WTC11 (cell line): ENCODE measurements at regions not wholly inside any gene's neighbourhood (a gene's known extent, or its start where the extent isn't known, plus 50 kb on each side); places are given as distances from the start of the nearest gene placed in this dataset.
A peak's percentile ranks its signal among the peaks of the same experiment; 100 is the strongest.

Experiments used
- JUN ChIP-seq: sonication (generic); formaldehyde crosslinking; IDR thresholded peaks from 2 replicates; pipeline ENCODE4 v1.8.0; 2023; ENCODE audit warnings: mild to moderate bottlenecking, missing genetic modification reagents
- NFYB ChIP-seq: sonication (generic); formaldehyde crosslinking; conservative IDR thresholded peaks from 2 replicates; pipeline ENCODE4 v1.8.0; 2022; ENCODE audit warnings: low read depth, missing genetic modification reagents
- TCF7 ChIP-seq: sonication (generic); formaldehyde crosslinking; IDR thresholded peaks from 2 replicates; pipeline ENCODE4 v1.8.0; 2022; ENCODE audit warnings: mild to moderate bottlenecking, low read depth, missing genetic modification reagents, moderate library complexity
- TEAD4 ChIP-seq: sonication (generic); formaldehyde crosslinking; IDR thresholded peaks from 2 replicates; pipeline ENCODE4 v1.8.0; 2022; ENCODE audit warnings: mild to moderate bottlenecking, missing genetic modification reagents
- ZNF138 ChIP-seq: sonication (generic); formaldehyde crosslinking; conservative IDR thresholded peaks from 2 replicates; pipeline ENCODE4 v1.8.1; 2022; ENCODE audit warnings: mild to moderate bottlenecking, moderate library complexity, missing genetic modification reagents
- TF ChIP-seq, protein P1 (sequence below): fragments of 200-600 bp; IDR thresholded peaks from 2 replicates; pipeline ENCODE4 v1.8.0; 2022; ENCODE audit warnings: antibody characterized with exemption
- TF ChIP-seq, protein P2 (sequence below): sonication (generic); formaldehyde crosslinking; conservative IDR thresholded peaks from 2 replicates; pipeline ENCODE4 v1.8.1; 2022; ENCODE audit warnings: mild to moderate bottlenecking, missing genetic modification reagents
- TF ChIP-seq, protein P3 (sequence below): sonication (generic); formaldehyde crosslinking; IDR thresholded peaks from 2 replicates; pipeline ENCODE4 v1.8.1; 2023; ENCODE audit warnings: mild to moderate bottlenecking, missing genetic modification reagents, moderate library complexity
- TF ChIP-seq, protein P4 (sequence below): sonication (generic); formaldehyde crosslinking; IDR thresholded peaks from 2 replicates; pipeline ENCODE4 v1.8.0; 2022; ENCODE audit warnings: mild to moderate bottlenecking, missing genetic modification reagents

DNA sequence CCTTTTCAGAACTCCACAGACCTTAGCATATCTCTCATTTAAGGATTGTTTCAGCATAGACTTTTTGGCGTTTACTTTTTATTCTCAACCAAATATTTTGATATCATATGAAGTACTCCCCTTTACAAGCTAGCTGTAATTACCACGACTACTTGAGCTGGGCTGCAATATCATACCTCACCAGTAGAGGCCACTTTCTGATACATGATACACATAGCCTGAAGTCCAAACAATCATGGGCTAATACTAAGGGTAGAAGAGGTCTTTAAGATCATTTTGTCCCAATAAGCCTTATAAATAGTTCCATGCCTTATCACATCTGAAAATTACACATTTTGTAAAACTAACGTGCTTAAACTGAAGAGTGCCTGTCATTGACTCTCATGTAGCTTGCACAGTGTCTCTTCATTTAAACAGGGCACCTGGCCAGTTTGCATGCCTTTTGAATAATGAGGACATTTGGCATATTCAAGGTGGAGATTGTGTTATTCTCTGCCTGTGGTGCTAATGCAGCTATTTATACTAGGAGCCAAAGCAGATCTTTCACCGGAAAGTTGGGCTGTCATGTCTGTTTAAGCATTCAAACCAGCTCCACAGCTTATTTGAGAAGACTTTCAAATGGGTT lies 403.7 kb upstream of the ZMIZ1 start:
- no peak for TF ChIP-seq TCF7 (CRISPR knock-in tag)
- TF ChIP-seq, protein P1, sequence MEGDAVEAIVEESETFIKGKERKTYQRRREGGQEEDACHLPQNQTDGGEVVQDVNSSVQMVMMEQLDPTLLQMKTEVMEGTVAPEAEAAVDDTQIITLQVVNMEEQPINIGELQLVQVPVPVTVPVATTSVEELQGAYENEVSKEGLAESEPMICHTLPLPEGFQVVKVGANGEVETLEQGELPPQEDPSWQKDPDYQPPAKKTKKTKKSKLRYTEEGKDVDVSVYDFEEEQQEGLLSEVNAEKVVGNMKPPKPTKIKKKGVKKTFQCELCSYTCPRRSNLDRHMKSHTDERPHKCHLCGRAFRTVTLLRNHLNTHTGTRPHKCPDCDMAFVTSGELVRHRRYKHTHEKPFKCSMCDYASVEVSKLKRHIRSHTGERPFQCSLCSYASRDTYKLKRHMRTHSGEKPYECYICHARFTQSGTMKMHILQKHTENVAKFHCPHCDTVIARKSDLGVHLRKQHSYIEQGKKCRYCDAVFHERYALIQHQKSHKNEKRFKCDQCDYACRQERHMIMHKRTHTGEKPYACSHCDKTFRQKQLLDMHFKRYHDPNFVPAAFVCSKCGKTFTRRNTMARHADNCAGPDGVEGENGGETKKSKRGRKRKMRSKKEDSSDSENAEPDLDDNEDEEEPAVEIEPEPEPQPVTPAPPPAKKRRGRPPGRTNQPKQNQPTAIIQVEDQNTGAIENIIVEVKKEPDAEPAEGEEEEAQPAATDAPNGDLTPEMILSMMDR, result peak; percentile 74
- no peak for TF ChIP-seq ZNF138 (CRISPR knock-in tag)
- TF ChIP-seq NFYB (CRISPR knock-in tag), result no peak
- TF ChIP-seq, protein P2, sequence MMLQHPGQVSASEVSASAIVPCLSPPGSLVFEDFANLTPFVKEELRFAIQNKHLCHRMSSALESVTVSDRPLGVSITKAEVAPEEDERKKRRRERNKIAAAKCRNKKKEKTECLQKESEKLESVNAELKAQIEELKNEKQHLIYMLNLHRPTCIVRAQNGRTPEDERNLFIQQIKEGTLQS, result no peak
- TF ChIP-seq, protein P3, sequence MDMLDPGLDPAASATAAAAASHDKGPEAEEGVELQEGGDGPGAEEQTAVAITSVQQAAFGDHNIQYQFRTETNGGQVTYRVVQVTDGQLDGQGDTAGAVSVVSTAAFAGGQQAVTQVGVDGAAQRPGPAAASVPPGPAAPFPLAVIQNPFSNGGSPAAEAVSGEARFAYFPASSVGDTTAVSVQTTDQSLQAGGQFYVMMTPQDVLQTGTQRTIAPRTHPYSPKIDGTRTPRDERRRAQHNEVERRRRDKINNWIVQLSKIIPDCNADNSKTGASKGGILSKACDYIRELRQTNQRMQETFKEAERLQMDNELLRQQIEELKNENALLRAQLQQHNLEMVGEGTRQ (CRISPR knock-in tag), result no peak
- TF ChIP-seq JUN (CRISPR knock-in tag), result no peak
- TF ChIP-seq, protein P4, sequence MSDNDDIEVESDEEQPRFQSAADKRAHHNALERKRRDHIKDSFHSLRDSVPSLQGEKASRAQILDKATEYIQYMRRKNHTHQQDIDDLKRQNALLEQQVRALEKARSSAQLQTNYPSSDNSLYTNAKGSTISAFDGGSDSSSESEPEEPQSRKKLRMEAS (CRISPR knock-in tag), result no peak
- no peak for TF ChIP-seq TEAD4 (CRISPR knock-in tag)
